ENCODE measurements at regions not wholly inside any gene's neighbourhood (a gene's known extent, or its start where the extent isn't known, plus 50 kb on each side); places are given as distances from the start of the nearest gene placed in this dataset.

DNA sequence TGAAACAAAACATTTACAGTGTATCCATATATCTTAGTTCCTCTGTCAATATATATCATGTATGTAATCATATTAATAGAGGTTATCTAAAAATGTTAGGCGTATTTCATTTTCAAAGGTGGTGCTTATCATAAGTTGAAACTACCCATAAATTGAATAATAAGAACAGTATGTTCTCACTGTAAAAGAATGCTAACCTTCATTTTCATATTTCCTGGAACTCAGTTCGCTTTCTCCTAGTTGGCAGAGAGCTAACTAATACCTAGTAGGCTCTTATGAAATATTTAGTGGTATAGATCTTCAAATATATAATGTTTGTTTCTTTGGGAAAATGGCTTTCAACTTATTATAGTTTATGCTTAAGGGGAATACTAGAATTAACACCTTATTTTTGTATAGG is 118.4 kb downstream of the DISP1 start:
- TF ChIP-seq CTCF (IDR thresholded peaks at IDR 0.05) (no peak), CBX8 (IDR thresholded peaks at IDR 0.05) (no peak), RCOR1 (IDR thresholded peaks at IDR 0.05; ENCODE audit: low read depth, low read length) (no peak), POLR2A (IDR thresholded peaks at IDR 0.05; ENCODE audit: low read length) (no peak), KDM1A (IDR thresholded peaks at IDR 0.05; ENCODE audit: low read depth) (no peak), MAZ (IDR thresholded peaks at IDR 0.05; ENCODE audit: borderline replicate concordance, low read depth, low read length) (no peak)
